ENCODE measurements at regions not wholly inside any gene's neighbourhood (a gene's known extent, or its start where the extent isn't known, plus 50 kb on each side); places are given as distances from the start of the nearest gene placed in this dataset.

DNA sequence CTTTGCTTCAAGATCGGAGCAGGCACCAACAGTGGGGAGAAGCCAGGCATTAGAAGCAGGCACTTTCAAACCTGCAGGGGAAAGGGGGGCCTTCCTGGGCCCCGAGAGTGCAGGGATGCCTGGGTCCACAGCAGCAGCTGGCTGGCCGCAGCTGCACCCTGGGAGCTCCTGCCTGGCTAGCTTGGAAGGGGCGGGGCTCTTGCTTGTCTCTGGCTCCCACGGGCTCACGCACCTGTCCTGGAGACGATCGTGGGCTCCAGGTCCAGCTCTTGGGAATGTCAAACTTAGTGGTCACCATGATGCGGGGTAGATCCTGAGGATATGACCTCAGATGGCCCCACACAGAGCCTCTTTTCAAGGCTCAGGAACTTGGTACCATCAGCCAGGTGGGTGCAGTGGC is 1673.2 kb downstream of the LRRC4C start:
- TF ChIP-seq CTCF (IDR thresholded peaks at IDR 0.05; ENCODE audit: low read length), result no peak
- no peak for TF ChIP-seq EZH2 (optimal IDR thresholded peaks at IDR 0.05; ENCODE audit: low read depth, low read length)
